Uterus (tissue), 3 donors: ENCODE measurements at regions not wholly inside any gene's neighbourhood (a gene's known extent, or its start where the extent isn't known, plus 50 kb on each side); places are given as distances from the start of the nearest gene placed in this dataset.

ENCODE experiments used
- DNase-seq, 2 donors: peaks; one replicate each; pipeline ENCODE4 v3.0.0-alpha.2; 2019 to 2020
- H3K27ac ChIP-seq, 2 donors: fragments of 200-600 bp; sonication (generic); 1 replicate in 1 of 2; 2 replicates in 1 of 2; pipeline ENCODE4 v1.5.1; 2016 to 2018
- H3K27me3 ChIP-seq, 2 donors: fragments of 200-600 bp; sonication (generic); one replicate each; pipeline ENCODE4 v1.5.1; 2018 to 2019; ENCODE audit warnings: control low read depth in 1 of 2
- H3K36me3 ChIP-seq, 2 donors: fragments of 200-600 bp; sonication (generic); one replicate each; pipeline ENCODE4 v1.5.1; 2019; ENCODE audit warnings: control low read depth in 1 of 2
- H3K4me1 ChIP-seq, 2 donors: fragments of 200-600 bp; sonication (generic); one replicate each; pipeline ENCODE4 v1.5.1; 2018 to 2019; ENCODE audit warnings: control low read depth in 1 of 2
- H3K4me3 ChIP-seq, 2 donors: fragments of 200-600 bp; sonication (generic); 1 replicate in 1 of 2; 2 replicates in 1 of 2; pipeline ENCODE4 v1.5.1; 2018 to 2019; ENCODE audit warnings: mild to moderate bottlenecking in 1 of 2
- H3K9me3 ChIP-seq, 2 donors: fragments of 200-600 bp; sonication (generic); one replicate each; pipeline ENCODE4 v1.5.1; 2019; ENCODE audit warnings: control low read depth in 1 of 2
- POLR2A ChIP-seq, 2 donors: fragments of 450-650 bp; IDR thresholded peaks; one replicate each; pipeline ENCODE4 v1.6.1; 2016; ENCODE audit warnings: antibody characterized with exemption in 2 of 2, mild to moderate bottlenecking in 1 of 2, moderate library complexity in 1 of 2
- intact Hi-C: fragments of 100-400 bp; cut with DNase I; formaldehyde crosslinking; loops from one replicate; pipeline ENCODE4 v1.15.1; 2023; ENCODE audit warnings: low total_unique reads
- TF ChIP-seq, protein P1 (sequence below), 4 experiments: fragments of 200-600 bp in 2 of 4; fragments of 450-650 bp in 2 of 4; sonication (generic) in 2 of 4; IDR thresholded peaks; one replicate each; pipeline ENCODE4 v1.5.1; 2016 to 2019; ENCODE audit warnings: antibody characterized with exemption in 4 of 4, mild to moderate bottlenecking in 2 of 4, moderate library complexity in 1 of 4
- donor health status: DM: yes; HTN: yes; CAD: no.

DNA sequence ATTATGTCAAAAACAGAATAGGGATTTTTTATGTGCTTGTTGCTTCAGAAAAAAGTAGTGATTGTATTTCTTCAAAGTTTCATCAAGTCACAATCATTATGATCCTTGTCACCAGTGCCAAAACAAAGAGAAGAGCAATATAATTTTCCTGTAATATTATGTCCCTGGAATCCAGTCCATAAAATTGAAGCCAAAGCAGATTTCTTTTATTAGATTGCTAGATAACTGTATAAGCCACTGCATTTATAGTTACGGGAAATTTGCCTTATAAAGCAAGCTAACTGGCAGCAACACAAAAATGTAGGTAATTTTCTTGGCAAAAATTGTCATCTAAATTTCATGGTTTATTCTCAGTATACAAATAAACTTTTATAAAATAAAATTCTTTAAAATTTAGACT is 296.1 kb upstream of the ANKRD50 start:
- intact Hi-C loops: no loop called here
- no peak for DNase-seq
- no peak for TF ChIP-seq POLR2A (IDR thresholded peaks at IDR 0.05)
- TF ChIP-seq, protein P1, sequence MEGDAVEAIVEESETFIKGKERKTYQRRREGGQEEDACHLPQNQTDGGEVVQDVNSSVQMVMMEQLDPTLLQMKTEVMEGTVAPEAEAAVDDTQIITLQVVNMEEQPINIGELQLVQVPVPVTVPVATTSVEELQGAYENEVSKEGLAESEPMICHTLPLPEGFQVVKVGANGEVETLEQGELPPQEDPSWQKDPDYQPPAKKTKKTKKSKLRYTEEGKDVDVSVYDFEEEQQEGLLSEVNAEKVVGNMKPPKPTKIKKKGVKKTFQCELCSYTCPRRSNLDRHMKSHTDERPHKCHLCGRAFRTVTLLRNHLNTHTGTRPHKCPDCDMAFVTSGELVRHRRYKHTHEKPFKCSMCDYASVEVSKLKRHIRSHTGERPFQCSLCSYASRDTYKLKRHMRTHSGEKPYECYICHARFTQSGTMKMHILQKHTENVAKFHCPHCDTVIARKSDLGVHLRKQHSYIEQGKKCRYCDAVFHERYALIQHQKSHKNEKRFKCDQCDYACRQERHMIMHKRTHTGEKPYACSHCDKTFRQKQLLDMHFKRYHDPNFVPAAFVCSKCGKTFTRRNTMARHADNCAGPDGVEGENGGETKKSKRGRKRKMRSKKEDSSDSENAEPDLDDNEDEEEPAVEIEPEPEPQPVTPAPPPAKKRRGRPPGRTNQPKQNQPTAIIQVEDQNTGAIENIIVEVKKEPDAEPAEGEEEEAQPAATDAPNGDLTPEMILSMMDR (IDR thresholded peaks at IDR 0.05): no peak
- no peak overlapping the region for H3K27ac ChIP-seq
- H3K4me1 ChIP-seq: no peaks in the 10 kb centered on the region
- no peaks in the 10 kb centered on the region for H3K27me3 ChIP-seq
- no peaks in the 10 kb centered on the region for H3K9me3 ChIP-seq
- H3K4me3 ChIP-seq: no peak overlapping the region
- no peaks in the 10 kb centered on the region for H3K36me3 ChIP-seq

DNA sequence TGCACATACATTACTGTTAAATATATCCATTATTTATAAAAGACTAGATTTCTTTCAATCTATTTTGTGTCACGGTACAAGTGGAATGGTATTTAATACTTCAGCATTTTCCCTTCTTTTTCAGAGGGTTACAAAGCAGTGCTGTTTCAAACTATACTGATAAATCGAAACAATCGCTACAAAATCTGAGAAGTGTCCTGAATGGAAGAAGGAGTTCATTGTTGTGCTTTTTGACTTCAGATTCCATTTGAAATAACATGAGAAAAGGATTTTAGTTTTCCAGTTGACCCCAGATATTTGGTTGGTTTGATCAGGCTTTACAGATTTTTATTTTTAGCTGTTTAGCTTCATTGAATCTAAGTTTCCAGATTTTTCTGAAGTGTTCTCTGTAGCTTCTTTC is 292.1 kb upstream of the ANKRD50 start:
- Histone ChIP-seq H3K36me3 (no peaks in the 10 kb centered on the region), H3K4me1 (no peaks in the 10 kb centered on the region), H3K27me3 (no peaks in the 10 kb centered on the region), H3K9me3 (no peaks in the 10 kb centered on the region), H3K27ac (no peak overlapping the region), H3K4me3 (no peak overlapping the region)
- no peak for DNase-seq
- no peak for TF ChIP-seq POLR2A (IDR thresholded peaks at IDR 0.05)
- TF ChIP-seq, protein P1 (IDR thresholded peaks at IDR 0.05): no peak
- intact Hi-C loops: no loop called here

DNA sequence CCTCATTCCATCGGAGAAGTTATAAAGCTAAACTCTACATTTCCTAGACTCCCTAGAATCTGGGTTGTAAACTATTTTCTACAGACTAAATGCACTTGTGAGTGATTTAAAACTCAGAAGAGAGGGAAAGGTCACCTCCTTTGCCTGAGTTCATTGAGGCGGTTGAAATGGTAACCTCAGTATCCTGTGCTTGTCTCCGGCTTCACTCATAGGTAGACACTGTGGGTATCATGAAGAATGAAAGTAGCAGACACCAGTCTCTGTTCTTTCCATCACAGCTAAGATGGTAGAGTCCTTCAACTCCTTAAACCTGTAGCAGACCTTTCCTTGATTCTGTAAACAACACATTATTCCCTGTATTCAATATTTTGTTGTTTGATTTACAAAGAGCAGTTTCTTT is 291.3 kb upstream of the ANKRD50 start:
- Histone ChIP-seq H3K27me3 (no peaks in the 10 kb centered on the region), H3K4me1 (no peaks in the 10 kb centered on the region), H3K27ac (no peak overlapping the region), H3K36me3 (no peaks in the 10 kb centered on the region), H3K4me3 (no peak overlapping the region), H3K9me3 (no peaks in the 10 kb centered on the region)
- intact Hi-C loops: no loop called here
- TF ChIP-seq, protein P1 (IDR thresholded peaks at IDR 0.05): no peak
- TF ChIP-seq POLR2A (IDR thresholded peaks at IDR 0.05): no peak
- no peak for DNase-seq

DNA sequence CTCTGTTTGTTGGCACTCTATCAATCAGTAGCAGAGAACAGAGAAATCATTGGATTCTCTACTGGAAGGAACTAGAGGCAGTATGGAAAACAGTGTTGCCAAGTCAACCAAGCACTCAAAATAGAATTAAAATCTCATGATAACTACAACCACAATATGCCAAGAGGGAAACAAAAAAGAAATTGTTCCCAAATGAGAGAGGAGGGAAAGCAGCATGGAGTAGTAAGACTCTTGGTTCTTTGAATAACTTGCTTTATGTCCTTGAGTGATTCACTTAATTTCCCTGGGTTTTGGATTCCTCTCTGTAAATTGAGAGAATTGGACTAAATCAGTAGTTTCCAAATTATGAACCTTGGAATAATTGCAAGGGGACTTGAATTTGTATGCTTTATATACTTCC is 285.5 kb upstream of the ANKRD50 start:
- Histone ChIP-seq H3K4me1 (no peaks in the 10 kb centered on the region), H3K36me3 (no peaks in the 10 kb centered on the region), H3K27ac (no peak overlapping the region), H3K4me3 (no peak overlapping the region), H3K27me3 (no peaks in the 10 kb centered on the region), H3K9me3 (no peaks in the 10 kb centered on the region)
- intact Hi-C loops: no loop called here
- DNase-seq: no peak
- TF ChIP-seq POLR2A (IDR thresholded peaks at IDR 0.05): no peak
- TF ChIP-seq, protein P1 (IDR thresholded peaks at IDR 0.05): no peak

DNA sequence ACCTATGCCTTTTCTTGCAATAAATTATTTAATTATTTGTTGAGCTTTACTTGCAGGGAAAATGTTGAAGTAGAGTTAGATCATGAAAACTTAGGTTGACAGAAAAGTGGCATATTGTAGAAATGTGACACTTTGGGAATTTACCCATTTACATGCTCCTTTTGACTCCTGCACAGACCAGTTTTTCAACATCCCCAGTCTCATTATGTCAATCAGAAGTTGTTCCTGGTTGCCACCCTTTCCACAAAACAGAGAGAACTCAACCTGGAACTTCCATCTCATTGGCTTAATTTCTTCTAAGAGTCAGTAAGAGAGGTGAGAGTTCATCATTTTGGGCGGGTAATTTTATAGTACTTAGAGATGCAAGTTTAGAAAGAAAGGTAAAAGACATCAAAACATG is 284.6 kb upstream of the ANKRD50 start:
- DNase-seq: no peak
- no peaks in the 10 kb centered on the region for H3K27me3 ChIP-seq
- no peaks in the 10 kb centered on the region for H3K36me3 ChIP-seq
- no peak overlapping the region for H3K4me3 ChIP-seq
- TF ChIP-seq, protein P1 (IDR thresholded peaks at IDR 0.05): no peak
- no peak for TF ChIP-seq POLR2A (IDR thresholded peaks at IDR 0.05)
- H3K27ac ChIP-seq: no peak overlapping the region
- H3K9me3 ChIP-seq: no peaks in the 10 kb centered on the region
- intact Hi-C loops: no loop called here
- H3K4me1 ChIP-seq: no peaks in the 10 kb centered on the region
